ENCODE measurements at regions not wholly inside any gene's neighbourhood (a gene's known extent, or its start where the extent isn't known, plus 50 kb on each side); places are given as distances from the start of the nearest gene placed in this dataset.

GRCh38 chr13:86660090-86660489 is 860.9 kb upstream of the SLITRK6 start:
- Histone ChIP-seq H3K27me3 (replicated peaks) (no peaks in the 10 kb centered on the region), H3K27ac (no peak overlapping the region), H3K36me3 (no peaks in the 10 kb centered on the region), H3K9me3 (replicated peaks) (no peaks in the 10 kb centered on the region), H3K4me3 (no peak overlapping the region), H3K4me1 (replicated peaks) (no peaks in the 10 kb centered on the region)
- DNase-seq (ENCODE audit: low read depth in 1 of 2, low spot score in 2 of 2), result no peak

GRCh38 chr13:86665842-86666241 is 866.6 kb upstream of the SLITRK6 start:
- Histone ChIP-seq H3K27me3 (replicated peaks) (no peaks in the 10 kb centered on the region), H3K27ac (no peak overlapping the region), H3K36me3 (no peaks in the 10 kb centered on the region), H3K4me3 (no peak overlapping the region), H3K9me3 (replicated peaks) (no peaks in the 10 kb centered on the region), H3K4me1 (replicated peaks) (no peaks in the 10 kb centered on the region)
- DNase-seq (ENCODE audit: low read depth in 1 of 2, low spot score in 2 of 2), result no peak

GRCh38 chr13:86673931-86674431 is 874.8 kb upstream of the SLITRK6 start:
- DNase-seq (ENCODE audit: low read depth in 1 of 2, low spot score in 2 of 2), result no peak
- Histone ChIP-seq H3K4me1 (replicated peaks) (no peaks in the 10 kb centered on the region), H3K27me3 (replicated peaks) (no peaks in the 10 kb centered on the region), H3K4me3 (no peak overlapping the region), H3K27ac (no peak overlapping the region), H3K36me3 (no peaks in the 10 kb centered on the region), H3K9me3 (replicated peaks) (no peaks in the 10 kb centered on the region)

- Histone ChIP-seq H3K9me3 (replicated peaks) (no peaks in the 10 kb centered on the region), H3K4me1 (replicated peaks) (no peaks in the 10 kb centered on the region), H3K27me3 (replicated peaks) (no peaks in the 10 kb centered on the region), H3K27ac (no peak overlapping the region), H3K36me3 (no peaks in the 10 kb centered on the region), H3K4me3 (no peak overlapping the region)
- no peak for DNase-seq (ENCODE audit: low read depth in 1 of 2, low spot score in 2 of 2)
Measured at GRCh38 chr13:86681223-86681622, 882.0 kb upstream of the SLITRK6 start.

- no peak for DNase-seq (ENCODE audit: low read depth in 1 of 2, low spot score in 2 of 2)
- Histone ChIP-seq H3K4me3 (no peak overlapping the region), H3K36me3 (no peaks in the 10 kb centered on the region), H3K27me3 (replicated peaks) (no peaks in the 10 kb centered on the region), H3K9me3 (replicated peaks) (no peaks in the 10 kb centered on the region), H3K4me1 (replicated peaks) (no peaks in the 10 kb centered on the region), H3K27ac (no peak overlapping the region)
Measured at GRCh38 chr13:86684402-86684801, 885.2 kb upstream of the SLITRK6 start.

GRCh38 chr13:86689911-86690310 is 890.7 kb upstream of the SLITRK6 start:
- Histone ChIP-seq H3K9me3 (replicated peaks) (no peaks in the 10 kb centered on the region), H3K36me3 (no peaks in the 10 kb centered on the region), H3K4me1 (replicated peaks) (no peaks in the 10 kb centered on the region), H3K4me3 (no peak overlapping the region), H3K27ac (no peak overlapping the region), H3K27me3 (replicated peaks) (no peaks in the 10 kb centered on the region)
- no peak for DNase-seq (ENCODE audit: low read depth in 1 of 2, low spot score in 2 of 2)

- Histone ChIP-seq H3K36me3 (no peaks in the 10 kb centered on the region), H3K4me3 (no peak overlapping the region), H3K4me1 (replicated peaks) (no peaks in the 10 kb centered on the region), H3K9me3 (replicated peaks) (no peaks in the 10 kb centered on the region), H3K27me3 (replicated peaks) (no peaks in the 10 kb centered on the region), H3K27ac (no peak overlapping the region)
- no peak for DNase-seq (ENCODE audit: low read depth in 1 of 2, low spot score in 2 of 2)
Measured at GRCh38 chr13:86692291-86692690, 893.1 kb upstream of the SLITRK6 start.

- no peak overlapping the region for H3K4me3 ChIP-seq
Measured at GRCh38 chr13:86710013-86710412, 910.8 kb upstream of the SLITRK6 start.

GRCh38 chr13:86710896-86711295 is 911.7 kb upstream of the SLITRK6 start:
- no peaks in the 10 kb centered on the region for H3K4me1 ChIP-seq (replicated peaks)
- no peak for DNase-seq (ENCODE audit: low read depth in 1 of 2, low spot score in 2 of 2)
- no peaks in the 10 kb centered on the region for H3K36me3 ChIP-seq
- no peak overlapping the region for H3K4me3 ChIP-seq
- no peak overlapping the region for H3K27ac ChIP-seq
- H3K27me3 ChIP-seq (replicated peaks), result no peaks in the 10 kb centered on the region
- no peaks in the 10 kb centered on the region for H3K9me3 ChIP-seq (replicated peaks)

More at GRCh38 chr13:86710013-86710412, 910.8 kb upstream of the SLITRK6 start:
- no peak overlapping the region for H3K27ac ChIP-seq
- H3K9me3 ChIP-seq (replicated peaks), result no peaks in the 10 kb centered on the region
- no peaks in the 10 kb centered on the region for H3K4me1 ChIP-seq (replicated peaks)
- no peaks in the 10 kb centered on the region for H3K36me3 ChIP-seq
- H3K27me3 ChIP-seq (replicated peaks), result no peaks in the 10 kb centered on the region
- DNase-seq (ENCODE audit: low read depth in 1 of 2, low spot score in 2 of 2), result no peak

- no peak for DNase-seq (ENCODE audit: low read depth in 1 of 2, low spot score in 2 of 2)
Measured at GRCh38 chr13:86714495-86714894, 915.3 kb upstream of the SLITRK6 start.

GRCh38 chr13:86725105-86725504 is 925.9 kb upstream of the SLITRK6 start:
- no peaks in the 10 kb centered on the region for H3K4me1 ChIP-seq (replicated peaks)
- H3K36me3 ChIP-seq, result no peaks in the 10 kb centered on the region
- DNase-seq (ENCODE audit: low read depth in 1 of 2, low spot score in 2 of 2), result no peak
- H3K9me3 ChIP-seq (replicated peaks), result no peaks in the 10 kb centered on the region; the same call in 1 of the 2 replicates
- no peak overlapping the region for H3K4me3 ChIP-seq
- H3K27me3 ChIP-seq (replicated peaks), result no peaks in the 10 kb centered on the region
- no peak overlapping the region for H3K27ac ChIP-seq

More at GRCh38 chr13:86714495-86714894, 915.3 kb upstream of the SLITRK6 start:
- no peaks in the 10 kb centered on the region for H3K4me1 ChIP-seq (replicated peaks)
- no peak overlapping the region for H3K4me3 ChIP-seq
- H3K27me3 ChIP-seq (replicated peaks), result no peaks in the 10 kb centered on the region
- H3K27ac ChIP-seq, result no peak overlapping the region
- no peaks in the 10 kb centered on the region for H3K36me3 ChIP-seq
- H3K9me3 ChIP-seq (replicated peaks), result no peaks in the 10 kb centered on the region

GRCh38 chr13:86729206-86729605 is 930.0 kb upstream of the SLITRK6 start:
- Histone ChIP-seq H3K4me3 (no peak overlapping the region), H3K4me1 (replicated peaks) (no peaks in the 10 kb centered on the region), H3K9me3 (replicated peaks) (no peaks in the 10 kb centered on the region), H3K36me3 (no peaks in the 10 kb centered on the region), H3K27ac (no peak overlapping the region), H3K27me3 (replicated peaks) (no peaks in the 10 kb centered on the region)
- no peak for DNase-seq (ENCODE audit: low read depth in 1 of 2, low spot score in 2 of 2)

- no peaks in the 10 kb centered on the region for H3K36me3 ChIP-seq
- no peaks in the 10 kb centered on the region for H3K27me3 ChIP-seq (replicated peaks)
- no peaks in the 10 kb centered on the region; the same call in 1 of the 2 replicates for H3K9me3 ChIP-seq (replicated peaks)
- H3K4me1 ChIP-seq (replicated peaks), result no peaks in the 10 kb centered on the region
- no peak for DNase-seq (ENCODE audit: low read depth in 1 of 2, low spot score in 2 of 2)
- no peak overlapping the region for H3K4me3 ChIP-seq
- H3K27ac ChIP-seq, result no peak overlapping the region
Measured at GRCh38 chr13:86731987-86732386, 932.8 kb upstream of the SLITRK6 start.

- no peak for DNase-seq (ENCODE audit: low read depth in 1 of 2, low spot score in 2 of 2)
- no peak overlapping the region for H3K4me3 ChIP-seq
- no peak overlapping the region for H3K27ac ChIP-seq
- H3K36me3 ChIP-seq, result no peaks in the 10 kb centered on the region
- no peaks in the 10 kb centered on the region for H3K4me1 ChIP-seq (replicated peaks)
- no peaks in the 10 kb centered on the region; the same call in 1 of the 2 replicates for H3K9me3 ChIP-seq (replicated peaks)
- no peaks in the 10 kb centered on the region for H3K27me3 ChIP-seq (replicated peaks)
Measured at GRCh38 chr13:86737334-86737932, 933.7 kb upstream of the SLITRK5 start.

GRCh38 chr13:86741762-86742285 is 929.3 kb upstream of the SLITRK5 start:
- no peak overlapping the region for H3K27ac ChIP-seq
- no peaks in the 10 kb centered on the region for H3K9me3 ChIP-seq (replicated peaks)
- no peak for DNase-seq (ENCODE audit: low read depth in 1 of 2, low spot score in 2 of 2)
- no peaks in the 10 kb centered on the region for H3K4me1 ChIP-seq (replicated peaks)
- no peaks in the 10 kb centered on the region for H3K36me3 ChIP-seq
- no peaks in the 10 kb centered on the region for H3K27me3 ChIP-seq (replicated peaks)
- H3K4me3 ChIP-seq, result no peak overlapping the region
